ENCODE measurements at regions not wholly inside any gene's neighbourhood (a gene's known extent, or its start where the extent isn't known, plus 50 kb on each side); places are given as distances from the start of the nearest gene placed in this dataset.

- Histone ChIP-seq H3K9me3 (no peaks in the 10 kb centered on the region), H3K4me1 (no peaks in the 10 kb centered on the region), H3K4me3 (no peak overlapping the region), H3K27me3 (no peaks in the 10 kb centered on the region), H3K27ac (no peak overlapping the region), H3K36me3 (no peaks in the 10 kb centered on the region)
- intact Hi-C loops (cut with DNase I) = no loop called here
- no peak for DNase-seq (ENCODE audit: extremely low spot score in 2 of 2)
- TF ChIP-seq POLR2AphosphoS5 (IDR thresholded peaks at IDR 0.05; ENCODE audit: insufficient read depth in 1 of 2, low read depth in 1 of 2) = no peak
- no peak for TF ChIP-seq CTCF (IDR thresholded peaks at IDR 0.05)
- TF ChIP-seq POLR2A (IDR thresholded peaks at IDR 0.05) = no peak
Observed at GRCh38 chr14:84129007-84129406, 1400.9 kb upstream of the FLRT2 start.

GRCh38 chr14:84129941-84130340, 1400.0 kb upstream of the FLRT2 start:
- TF ChIP-seq CTCF (IDR thresholded peaks at IDR 0.05) (no peak), POLR2AphosphoS5 (IDR thresholded peaks at IDR 0.05; ENCODE audit: insufficient read depth in 1 of 2, low read depth in 1 of 2) (no peak), POLR2A (IDR thresholded peaks at IDR 0.05) (no peak)
- intact Hi-C loops (cut with DNase I) = no loop called here
- H3K36me3 ChIP-seq = no peaks in the 10 kb centered on the region
- DNase-seq (ENCODE audit: extremely low spot score in 2 of 2) = no peak
- H3K27ac ChIP-seq = no peak overlapping the region
- H3K4me1 ChIP-seq = no peaks in the 10 kb centered on the region
- H3K9me3 ChIP-seq = no peaks in the 10 kb centered on the region
- no peaks in the 10 kb centered on the region for H3K27me3 ChIP-seq
- no peak overlapping the region for H3K4me3 ChIP-seq

- TF ChIP-seq POLR2AphosphoS5 (IDR thresholded peaks at IDR 0.05; ENCODE audit: insufficient read depth in 1 of 2, low read depth in 1 of 2) = no peak
- TF ChIP-seq POLR2A (IDR thresholded peaks at IDR 0.05) = no peak
- no peak for TF ChIP-seq CTCF (IDR thresholded peaks at IDR 0.05)
- no peaks in the 10 kb centered on the region for H3K36me3 ChIP-seq
- no peaks in the 10 kb centered on the region for H3K4me1 ChIP-seq
- DNase-seq (ENCODE audit: extremely low spot score in 2 of 2) = no peak
- H3K4me3 ChIP-seq = no peak overlapping the region
- H3K9me3 ChIP-seq = no peaks in the 10 kb centered on the region
- no peaks in the 10 kb centered on the region for H3K27me3 ChIP-seq
- intact Hi-C loops (cut with DNase I) = no loop called here
- H3K27ac ChIP-seq = no peak overlapping the region
Observed at GRCh38 chr14:84131924-84132323, 1398.0 kb upstream of the FLRT2 start.

GRCh38 chr14:84144166-84144565, 1385.8 kb upstream of the FLRT2 start:
- Histone ChIP-seq H3K4me1 (no peaks in the 10 kb centered on the region), H3K4me3 (no peak overlapping the region), H3K27me3 (no peaks in the 10 kb centered on the region), H3K9me3 (no peaks in the 10 kb centered on the region), H3K27ac (no peak overlapping the region), H3K36me3 (no peaks in the 10 kb centered on the region)
- no peak for DNase-seq (ENCODE audit: extremely low spot score in 2 of 2)
- TF ChIP-seq POLR2AphosphoS5 (IDR thresholded peaks at IDR 0.05; ENCODE audit: insufficient read depth in 1 of 2, low read depth in 1 of 2) = no peak
- no peak for TF ChIP-seq CTCF (IDR thresholded peaks at IDR 0.05)
- no peak for TF ChIP-seq POLR2A (IDR thresholded peaks at IDR 0.05)
- intact Hi-C loops (cut with DNase I) = no loop called here

GRCh38 chr14:84152452-84152851, 1377.5 kb upstream of the FLRT2 start:
- Histone ChIP-seq H3K27ac (no peak overlapping the region), H3K4me1 (no peaks in the 10 kb centered on the region), H3K27me3 (no peaks in the 10 kb centered on the region), H3K36me3 (no peaks in the 10 kb centered on the region), H3K4me3 (no peak overlapping the region), H3K9me3 (no peaks in the 10 kb centered on the region)
- no peak for DNase-seq (ENCODE audit: extremely low spot score in 2 of 2)
- no peak for TF ChIP-seq POLR2AphosphoS5 (IDR thresholded peaks at IDR 0.05; ENCODE audit: insufficient read depth in 1 of 2, low read depth in 1 of 2)
- TF ChIP-seq CTCF (IDR thresholded peaks at IDR 0.05) = no peak
- TF ChIP-seq POLR2A (IDR thresholded peaks at IDR 0.05) = no peak
- intact Hi-C loops (cut with DNase I) = no loop called here

Measured in vagina (tissue), 2 donors.